ENCODE measurements at regions not wholly inside any gene's neighbourhood (a gene's known extent, or its start where the extent isn't known, plus 50 kb on each side); places are given as distances from the start of the nearest gene placed in this dataset.
"Not testable (repeated sequence)": the region's sequence is repeated elsewhere in the genome, so short reads cannot be mapped to it uniquely, and the experiment has no call there.

GRCh38 chr7:12032146-12032545, 178.9 kb upstream of the TMEM106B start:
- Histone ChIP-seq H3K36me3 (ENCODE audit: control insufficient read depth in 4 of 4, insufficient read depth in 4 of 4, low read length in 4 of 4) (no peaks in the 10 kb centered on the region), H3K4me1 (ENCODE audit: control insufficient read depth in 5 of 5, insufficient read depth in 5 of 5, low read length in 5 of 5) (no peaks in the 10 kb centered on the region), H3K27ac (ENCODE audit: low read depth in 1 of 2, low read length in 1 of 2) (no peak overlapping the region), H3K9me3 (ENCODE audit: control insufficient read depth in 4 of 4, insufficient read depth in 3 of 4, low read length in 3 of 4) (peaks cover 0 to 2% (median 0%) of the 10 kb centered on the region in 4 donors), H3K9ac (ENCODE audit: insufficient read depth in 1 of 2, low read length in 2 of 2) (no peak overlapping the region), H3K4me3 (no peak overlapping the region), H3K27me3 (ENCODE audit: control insufficient read depth in 3 of 3, insufficient read depth in 3 of 3, low read length in 2 of 3) (no peaks in the 10 kb centered on the region)
- 77 to 85% methylated on average over 1 of the region's 1 CpG for WGBS, 2 donors
- TF ChIP-seq CTCF (IDR thresholded peaks at IDR 0.05; ENCODE audit: control extremely low read depth, extremely low read depth) = no peak
- no peak for ATAC-seq (ENCODE audit: insufficient read depth, low FRiP score)
- no peak for DNase-seq

GRCh38 chr7:12043457-12043856, 167.6 kb upstream of the TMEM106B start:
- not testable (repeated sequence) for H3K9me3 ChIP-seq (ENCODE audit: control insufficient read depth in 4 of 4, insufficient read depth in 3 of 4, low read length in 3 of 4); H3K27me3 ChIP-seq (ENCODE audit: control insufficient read depth in 3 of 3, insufficient read depth in 3 of 3, low read length in 2 of 3); H3K4me3 ChIP-seq; H3K9ac ChIP-seq (ENCODE audit: insufficient read depth in 1 of 2, low read length in 2 of 2); H3K27ac ChIP-seq (ENCODE audit: low read depth in 1 of 2, low read length in 1 of 2); H3K4me1 ChIP-seq (ENCODE audit: control insufficient read depth in 5 of 5, insufficient read depth in 5 of 5, low read length in 5 of 5); DNase-seq; ATAC-seq (ENCODE audit: insufficient read depth, low FRiP score); H3K36me3 ChIP-seq (ENCODE audit: control insufficient read depth in 4 of 4, insufficient read depth in 4 of 4, low read length in 4 of 4)

GRCh38 chr7:12052211-12052610, 158.9 kb upstream of the TMEM106B start:
- no peaks in the 10 kb centered on the region for H3K4me1 ChIP-seq (ENCODE audit: control insufficient read depth in 5 of 5, insufficient read depth in 5 of 5, low read length in 5 of 5)
- H3K4me3 ChIP-seq = no peak overlapping the region
- DNase-seq (no peak), ATAC-seq (ENCODE audit: insufficient read depth, low FRiP score) (no peak)
- H3K9me3 ChIP-seq (ENCODE audit: control insufficient read depth in 4 of 4, insufficient read depth in 3 of 4, low read length in 3 of 4) = peaks cover 0 to 9% (median 8%) of the 10 kb centered on the region in 4 donors
- 89 to 91% methylated on average over 2 of the region's 2 CpGs for WGBS, 2 donors
- no peak overlapping the region for H3K27ac ChIP-seq (ENCODE audit: low read depth in 1 of 2, low read length in 1 of 2)
- TF ChIP-seq CTCF (IDR thresholded peaks at IDR 0.05; ENCODE audit: control extremely low read depth, extremely low read depth) = no peak
- H3K36me3 ChIP-seq (ENCODE audit: control insufficient read depth in 4 of 4, insufficient read depth in 4 of 4, low read length in 4 of 4) = no peaks in the 10 kb centered on the region
- H3K9ac ChIP-seq (ENCODE audit: insufficient read depth in 1 of 2, low read length in 2 of 2) = no peak overlapping the region
- H3K27me3 ChIP-seq (ENCODE audit: control insufficient read depth in 3 of 3, insufficient read depth in 3 of 3, low read length in 2 of 3) = no peaks in the 10 kb centered on the region

- DNase-seq (no peak), ATAC-seq (ENCODE audit: insufficient read depth, low FRiP score) (no peak)
- Histone ChIP-seq H3K36me3 (ENCODE audit: control insufficient read depth in 4 of 4, insufficient read depth in 4 of 4, low read length in 4 of 4) (no peaks in the 10 kb centered on the region), H3K9ac (ENCODE audit: insufficient read depth in 1 of 2, low read length in 2 of 2) (no peak overlapping the region), H3K9me3 (ENCODE audit: control insufficient read depth in 4 of 4, insufficient read depth in 3 of 4, low read length in 3 of 4) (peaks cover 0 to 12% (median 8%) of the 10 kb centered on the region in 4 donors), H3K4me3 (no peak overlapping the region), H3K27me3 (ENCODE audit: control insufficient read depth in 3 of 3, insufficient read depth in 3 of 3, low read length in 2 of 3) (no peaks in the 10 kb centered on the region), H3K27ac (ENCODE audit: low read depth in 1 of 2, low read length in 1 of 2) (no peak overlapping the region), H3K4me1 (ENCODE audit: control insufficient read depth in 5 of 5, insufficient read depth in 5 of 5, low read length in 5 of 5) (no peaks in the 10 kb centered on the region)
- WGBS, 2 donors = 54 to 85% methylated on average over 5 of the region's 5 CpGs
- no peak for TF ChIP-seq CTCF (IDR thresholded peaks at IDR 0.05; ENCODE audit: control extremely low read depth, extremely low read depth)
These were observed 157.5 kb upstream of the TMEM106B start for GRCh38 chr7:12053561-12053960.

Measured in lung (tissue), 11 donors.